GM13976 (cell line): ENCODE measurements at regions not wholly inside any gene's neighbourhood (a gene's known extent, or its start where the extent isn't known, plus 50 kb on each side); places are given as distances from the start of the nearest gene placed in this dataset.

Experiments
- DNase-seq: peaks from one replicate; pipeline ENCODE4 v3.0.0; 2012; ENCODE audit warnings: low spot score
- CTCF ChIP-seq: IDR thresholded peaks from 2 replicates; pipeline ENCODE4 v1.5.1; 2012; ENCODE audit warnings: borderline replicate concordance, mild to moderate bottlenecking; ENCODE audit not compliant: insufficient read depth; ENCODE audit errors: extremely low read depth, missing control alignments, control extremely low read depth
- in situ Hi-C: fragments of 300-500 bp; cut with MboI; formaldehyde crosslinking; loops from one replicate; pipeline ENCODE4 v1.12.0; 2022; ENCODE audit warnings: low sequenced_read_pairs, mixed read lengths, inconsistent platforms; ENCODE audit not compliant: unreplicated experiment

DNA sequence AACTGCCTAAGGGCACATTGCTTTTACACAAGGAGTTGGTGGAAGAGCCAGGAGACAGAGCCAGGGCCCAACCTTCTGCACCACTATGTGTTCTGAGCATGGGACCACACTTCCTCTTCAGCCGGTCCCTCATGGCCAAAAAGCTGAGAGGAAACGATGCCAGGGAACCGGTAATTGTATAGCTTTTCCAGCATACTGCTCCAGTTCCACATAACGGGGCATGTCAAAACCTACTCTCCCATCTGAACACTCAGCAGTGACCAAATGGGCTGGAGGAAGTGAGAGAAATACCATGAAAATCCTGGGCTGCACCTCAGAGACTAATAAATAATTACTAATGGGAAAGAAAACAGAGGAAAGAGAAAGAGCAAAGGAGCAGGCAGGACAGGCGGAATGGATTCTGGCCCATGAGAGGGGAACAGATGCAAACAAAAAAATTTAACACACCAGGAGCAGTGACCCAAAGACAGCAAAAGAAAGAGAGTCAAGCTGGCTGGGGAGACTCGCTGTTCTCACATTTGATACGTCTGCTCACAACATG lies 52.0 kb upstream of the BMP2 start:
- in situ Hi-C loops: no loop called here
- no peak for TF ChIP-seq CTCF
- DNase-seq: no peak

GRCh38 chr20:6714279-6714711 lies 53.2 kb upstream of the BMP2 start:
- in situ Hi-C loops: no loop called here

DNA sequence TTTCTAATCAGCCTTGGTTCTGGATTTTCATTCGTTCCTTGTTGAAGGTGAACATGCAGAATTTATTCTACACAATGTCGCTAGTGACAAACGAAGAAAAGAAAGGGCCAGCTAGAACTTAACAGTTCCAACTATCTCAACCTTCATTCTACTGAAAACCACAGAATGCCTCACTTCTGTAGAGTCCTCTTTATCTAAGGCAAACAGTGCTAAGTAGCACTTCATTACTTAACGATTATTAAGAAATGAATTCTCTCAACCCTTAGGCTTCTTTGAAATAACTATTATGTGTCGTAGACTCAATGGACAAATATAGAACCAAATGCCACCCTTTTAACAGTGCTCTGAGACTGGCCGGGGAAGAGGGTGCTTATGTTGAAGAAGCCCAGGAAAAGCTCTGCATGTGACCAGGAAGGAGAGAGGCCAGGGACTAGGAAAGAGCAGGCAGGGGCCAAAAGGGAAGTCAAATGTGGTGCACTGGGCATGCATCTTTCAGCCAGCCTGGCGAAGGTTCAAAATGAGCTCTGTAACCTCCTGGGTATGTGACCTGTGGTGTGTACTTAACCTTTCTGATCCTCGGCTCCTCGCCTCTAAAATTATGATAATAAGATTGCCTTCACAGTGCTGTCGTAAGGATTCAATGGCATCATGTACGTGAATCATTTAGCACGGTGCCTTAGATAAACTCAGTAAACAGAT lies 55.4 kb upstream of the BMP2 start:
- TF ChIP-seq CTCF: no peak
- no peak for DNase-seq
- in situ Hi-C loops: no loop called here

More at GRCh38 chr20:6714279-6714711, 53.2 kb upstream of the BMP2 start:
- DNase-seq: no peak
- TF ChIP-seq CTCF: no peak

DNA sequence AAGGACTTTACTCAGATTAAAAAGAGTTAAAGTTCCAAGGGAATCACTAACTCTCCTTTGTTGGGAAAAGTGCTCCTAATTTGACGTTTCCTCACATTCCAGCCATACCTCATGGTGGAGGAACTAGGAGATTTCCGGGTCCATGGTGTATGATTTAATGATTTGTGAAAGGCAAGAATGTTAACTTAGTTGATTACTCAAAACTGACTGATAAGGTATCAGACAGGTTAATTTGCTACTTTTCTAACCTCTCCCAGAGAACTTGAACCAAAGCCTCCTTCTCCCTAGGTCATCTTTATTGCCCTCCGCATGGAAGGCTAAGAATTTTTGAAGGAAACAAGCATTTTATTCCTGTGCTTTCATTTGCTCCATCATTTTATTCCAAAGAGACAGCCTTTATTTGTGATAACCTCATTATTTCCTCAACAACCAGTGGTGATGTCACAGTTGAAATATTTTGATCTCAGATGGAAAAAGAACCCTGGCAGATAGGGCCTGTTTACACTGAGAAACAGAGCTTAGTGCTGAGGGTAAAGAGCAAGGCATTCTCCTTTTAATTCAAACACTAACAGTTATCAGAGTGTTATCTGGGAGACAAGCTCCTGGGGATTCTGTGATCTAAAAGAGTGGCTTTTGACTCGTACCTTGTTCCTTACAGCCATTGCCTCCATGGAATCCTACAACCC lies 57.4 kb upstream of the BMP2 start:
- no peak for TF ChIP-seq CTCF
- in situ Hi-C loops: no loop called here

GRCh38 chr20:6708010-6708409 lies 59.5 kb upstream of the BMP2 start:
- in situ Hi-C loops: no loop called here
- no peak for TF ChIP-seq CTCF
- DNase-seq: no peak

More for the DNA sequence above, 57.4 kb upstream of the BMP2 start:
- DNase-seq: no peak

- no peak for TF ChIP-seq CTCF
- in situ Hi-C loops: no loop called here
- DNase-seq: no peak
Measured at GRCh38 chr20:6707321-6707831, 60.1 kb upstream of the BMP2 start.
